NCI-H2227 (cell line): ENCODE measurements at regions not wholly inside any gene's neighbourhood (a gene's known extent, or its start where the extent isn't known, plus 50 kb on each side); places are given as distances from the start of the nearest gene placed in this dataset.
"Not testable (repeated sequence)": the region's sequence is repeated elsewhere in the genome, so short reads cannot be mapped to it uniquely, and the experiment has no call there.

Experiments
- DNase-seq: peaks from one replicate; lab custom pipeline; 2025; ENCODE audit not compliant: unreplicated experiment; lab: John Stamatoyannopoulos, UW

GRCh38 chr6:17013701-17014100 is 88.1 kb upstream of the STMND1 start:
- DNase-seq: no peak

- DNase-seq: no peak
These were observed 89.2 kb upstream of the STMND1 start for GRCh38 chr6:17012421-17013225.

GRCh38 chr6:17011985-17012384 is 89.9 kb upstream of the STMND1 start:
- no peak for DNase-seq

GRCh38 chr6:17007749-17008148 is 94.1 kb upstream of the STMND1 start:
- DNase-seq: no peak

GRCh38 chr6:17006543-17006942 is 95.3 kb upstream of the STMND1 start:
- DNase-seq: no peak

- no peak for DNase-seq
These were observed 97.6 kb upstream of the STMND1 start for GRCh38 chr6:17004269-17004668.

- DNase-seq: no peak
These were observed 99.7 kb upstream of the STMND1 start for GRCh38 chr6:17002123-17002522.

GRCh38 chr6:17001188-17001587 is 100.7 kb upstream of the STMND1 start:
- DNase-seq: no peak

- no peak for DNase-seq
These were observed 102.1 kb upstream of the STMND1 start for GRCh38 chr6:16999491-17000436.

- no peak for DNase-seq
These were observed 103.4 kb upstream of the STMND1 start for GRCh38 chr6:16998461-16998860.

- DNase-seq: no peak
These were observed 106.2 kb upstream of the STMND1 start for GRCh38 chr6:16995511-16996250.

- no peak for DNase-seq
These were observed 108.5 kb upstream of the STMND1 start for GRCh38 chr6:16993396-16993795.

GRCh38 chr6:16991981-16992629 is 109.7 kb upstream of the STMND1 start:
- no peak for DNase-seq

- not testable (repeated sequence) for DNase-seq
These were observed 111.9 kb upstream of the STMND1 start for GRCh38 chr6:16989976-16990375.

GRCh38 chr6:16989382-16989781 is 112.5 kb upstream of the STMND1 start:
- DNase-seq: no peak

- no peak for DNase-seq
These were observed 113.9 kb upstream of the STMND1 start for GRCh38 chr6:16987996-16988395.

- DNase-seq: no peak
These were observed 116.2 kb upstream of the STMND1 start for GRCh38 chr6:16985513-16986284.

GRCh38 chr6:16982807-16983206 is 119.0 kb upstream of the STMND1 start:
- DNase-seq: no peak

GRCh38 chr6:16979677-16980370 is 122.0 kb upstream of the STMND1 start:
- no peak for DNase-seq
